ENCODE measurements at regions not wholly inside any gene's neighbourhood (a gene's known extent, or its start where the extent isn't known, plus 50 kb on each side); places are given as distances from the start of the nearest gene placed in this dataset.

GRCh38 chr2:65724752-65725151, 292.4 kb upstream of the SPRED2 start:
- TF ChIP-seq, protein P1, sequence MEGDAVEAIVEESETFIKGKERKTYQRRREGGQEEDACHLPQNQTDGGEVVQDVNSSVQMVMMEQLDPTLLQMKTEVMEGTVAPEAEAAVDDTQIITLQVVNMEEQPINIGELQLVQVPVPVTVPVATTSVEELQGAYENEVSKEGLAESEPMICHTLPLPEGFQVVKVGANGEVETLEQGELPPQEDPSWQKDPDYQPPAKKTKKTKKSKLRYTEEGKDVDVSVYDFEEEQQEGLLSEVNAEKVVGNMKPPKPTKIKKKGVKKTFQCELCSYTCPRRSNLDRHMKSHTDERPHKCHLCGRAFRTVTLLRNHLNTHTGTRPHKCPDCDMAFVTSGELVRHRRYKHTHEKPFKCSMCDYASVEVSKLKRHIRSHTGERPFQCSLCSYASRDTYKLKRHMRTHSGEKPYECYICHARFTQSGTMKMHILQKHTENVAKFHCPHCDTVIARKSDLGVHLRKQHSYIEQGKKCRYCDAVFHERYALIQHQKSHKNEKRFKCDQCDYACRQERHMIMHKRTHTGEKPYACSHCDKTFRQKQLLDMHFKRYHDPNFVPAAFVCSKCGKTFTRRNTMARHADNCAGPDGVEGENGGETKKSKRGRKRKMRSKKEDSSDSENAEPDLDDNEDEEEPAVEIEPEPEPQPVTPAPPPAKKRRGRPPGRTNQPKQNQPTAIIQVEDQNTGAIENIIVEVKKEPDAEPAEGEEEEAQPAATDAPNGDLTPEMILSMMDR (IDR thresholded peaks at IDR 0.05), result no peak
- no peak for TF ChIP-seq POLR2A (IDR thresholded peaks at IDR 0.05)
- Histone ChIP-seq H3K36me3 (ENCODE audit: low read depth, missing control alignments) (no peaks in the 10 kb centered on the region), H3K9me3 (no peaks in the 10 kb centered on the region), H3K4me1 (no peaks in the 10 kb centered on the region), H3K4me3 (no peak overlapping the region), H3K27ac (no peak overlapping the region), H3K27me3 (no peaks in the 10 kb centered on the region)
- intact Hi-C loops (cut with DNase I; ENCODE audit: low total_unique reads), result no loop called here
- DNase-seq, result no peak
- WGBS, 2 donors, result 90 to 98% methylated on average over 4 of the region's 4 CpGs

DNA sequence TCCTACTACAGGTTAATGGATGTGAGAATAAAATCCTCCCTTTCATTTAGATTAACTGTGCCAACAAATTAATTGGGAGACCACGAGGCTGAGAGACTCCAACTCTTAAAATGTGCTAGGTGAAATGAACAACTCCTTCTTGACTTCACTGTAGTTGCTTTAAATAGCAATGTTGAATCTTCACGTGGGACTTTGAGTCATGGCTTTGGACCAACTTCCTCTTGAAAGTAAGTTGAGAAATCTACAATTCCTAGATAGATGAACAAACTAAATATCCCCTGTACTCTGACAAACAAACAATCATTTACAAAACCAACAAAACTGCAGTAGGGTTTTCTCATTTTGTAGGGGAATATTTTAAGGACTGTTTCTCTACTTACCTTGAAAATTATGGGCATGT, 291.9 kb upstream of the SPRED2 start:
- intact Hi-C loops (cut with DNase I; ENCODE audit: low total_unique reads), result no loop called here

GRCh38 chr2:65722028-65722778, 289.8 kb upstream of the SPRED2 start:
- TF ChIP-seq POLR2A (IDR thresholded peaks at IDR 0.05), result no peak
- TF ChIP-seq, protein P1 (IDR thresholded peaks at IDR 0.05), result no peak
- Histone ChIP-seq H3K27me3 (no peaks in the 10 kb centered on the region), H3K4me1 (no peaks in the 10 kb centered on the region), H3K36me3 (ENCODE audit: low read depth, missing control alignments) (no peaks in the 10 kb centered on the region), H3K4me3 (no peak overlapping the region), H3K9me3 (no peaks in the 10 kb centered on the region), H3K27ac (no peak overlapping the region)
- 60 to 62% methylated on average over 5 of the region's 5 CpGs for WGBS, 2 donors
- peak; percentile 59 for DNase-seq
- intact Hi-C loops (cut with DNase I; ENCODE audit: low total_unique reads), result no loop called here

More for the DNA sequence above, 291.9 kb upstream of the SPRED2 start:
- H3K4me3 ChIP-seq, result no peak overlapping the region
- TF ChIP-seq, protein P1 (IDR thresholded peaks at IDR 0.05), result no peak
- TF ChIP-seq POLR2A (IDR thresholded peaks at IDR 0.05), result no peak
- no peaks in the 10 kb centered on the region for H3K36me3 ChIP-seq (ENCODE audit: low read depth, missing control alignments)
- H3K27ac ChIP-seq, result no peak overlapping the region
- DNase-seq, result no peak
- H3K27me3 ChIP-seq, result no peaks in the 10 kb centered on the region
- H3K9me3 ChIP-seq, result no peaks in the 10 kb centered on the region
- 39% methylated on average over 2 of the region's 2 CpGs for WGBS, 2 donors
- H3K4me1 ChIP-seq, result no peaks in the 10 kb centered on the region

DNA sequence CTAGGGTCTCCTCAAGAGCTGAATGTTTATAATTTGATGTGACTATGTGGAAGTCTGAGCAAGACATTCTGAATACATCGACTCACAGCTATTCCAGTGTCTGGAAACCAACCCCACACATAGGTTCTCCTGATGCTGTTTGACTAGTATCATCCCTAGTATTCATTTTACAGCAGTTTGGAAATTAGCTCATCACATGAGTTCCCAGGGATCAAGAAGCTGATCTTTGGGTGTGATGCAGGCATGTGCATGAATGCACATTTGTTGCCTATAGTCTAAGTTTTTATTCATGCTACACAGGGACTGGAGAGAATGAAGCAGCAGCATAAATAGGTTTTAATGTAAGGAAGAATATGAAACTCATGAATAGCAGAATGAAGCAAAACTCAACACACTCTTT, 284.3 kb upstream of the SPRED2 start:
- TF ChIP-seq POLR2A (IDR thresholded peaks at IDR 0.05), result no peak
- TF ChIP-seq, protein P1 (IDR thresholded peaks at IDR 0.05), result no peak

GRCh38 chr2:65715323-65715722, 282.9 kb upstream of the SPRED2 start:
- 79 to 80% methylated on average over 2 of the region's 2 CpGs for WGBS, 2 donors
- DNase-seq, result no peak
- Histone ChIP-seq H3K27ac (no peak overlapping the region), H3K9me3 (no peaks in the 10 kb centered on the region), H3K27me3 (no peaks in the 10 kb centered on the region), H3K4me1 (no peaks in the 10 kb centered on the region), H3K36me3 (ENCODE audit: low read depth, missing control alignments) (no peaks in the 10 kb centered on the region), H3K4me3 (no peak overlapping the region)
- no peak for TF ChIP-seq POLR2A (IDR thresholded peaks at IDR 0.05)
- TF ChIP-seq, protein P1 (IDR thresholded peaks at IDR 0.05), result no peak
- intact Hi-C loops (cut with DNase I; ENCODE audit: low total_unique reads), result no loop called here

More for the DNA sequence above, 284.3 kb upstream of the SPRED2 start:
- Histone ChIP-seq H3K27ac (no peak overlapping the region), H3K4me1 (no peaks in the 10 kb centered on the region), H3K4me3 (no peak overlapping the region), H3K36me3 (ENCODE audit: low read depth, missing control alignments) (no peaks in the 10 kb centered on the region), H3K27me3 (no peaks in the 10 kb centered on the region), H3K9me3 (no peaks in the 10 kb centered on the region)
- intact Hi-C loops (cut with DNase I; ENCODE audit: low total_unique reads), result no loop called here
- DNase-seq, result no peak
- 88 to 92% methylated on average over 1 of the region's 1 CpG for WGBS, 2 donors
